ENCODE measurements at regions not wholly inside any gene's neighbourhood (a gene's known extent, or its start where the extent isn't known, plus 50 kb on each side); places are given as distances from the start of the nearest gene placed in this dataset.

- H3K4me2 ChIP-seq (ENCODE audit: insufficient read depth, low read length): no peak overlapping the region
- H3K27ac ChIP-seq (ENCODE audit: insufficient read depth, low read depth, low read length): no peak overlapping the region
- H3K9me1 ChIP-seq (replicated peaks; ENCODE audit: control insufficient read depth, extremely low read depth, insufficient read depth, low read length): no peaks in the 10 kb centered on the region
- H2AFZ ChIP-seq (ENCODE audit: low read depth, low read length): no peak overlapping the region
- no peak overlapping the region for H3K9ac ChIP-seq (replicated peaks; ENCODE audit: extremely low read depth, insufficient read depth, low read length)
- no peaks in the 10 kb centered on the region for H4K20me1 ChIP-seq (replicated peaks; ENCODE audit: control insufficient read depth, extremely low read depth, insufficient read depth, low read length)
- H3K4me3 ChIP-seq (replicated peaks in 1 of 3; ENCODE audit: insufficient read depth in 1 of 3, low read depth in 1 of 3, low read length in 3 of 3): no peak overlapping the region
- no peaks in the 10 kb centered on the region for H3K36me3 ChIP-seq (ENCODE audit: control insufficient read depth in 2 of 2, extremely low read depth in 1 of 2, insufficient read depth in 2 of 2, low read length in 2 of 2)
- no TSS peak for BruUV-seq (replicated peaks)
- no peaks in the 10 kb centered on the region for H3K79me2 ChIP-seq (ENCODE audit: control insufficient read depth, insufficient read depth, low read length)
- H3K27me3 ChIP-seq (ENCODE audit: control insufficient read depth in 2 of 2, insufficient read depth in 2 of 2, low read length in 2 of 2): no peaks in the 10 kb centered on the region
- no peaks in the 10 kb centered on the region for H3K4me1 ChIP-seq (ENCODE audit: control insufficient read depth, extremely low read depth, insufficient read depth, low read length)
- dilution Hi-C loops (cut with MboI; ENCODE audit: extremely low pct_ligation_motif_present, low sequenced_read_pairs): no loop called here
- DNase-seq (ENCODE audit: low read depth, low spot score): no peak
- no peak for FAIRE-seq
- CTCF ChIA-PET: no interaction called here
- no peak for TF ChIP-seq POLR2AphosphoS5 (IDR thresholded peaks at IDR 0.05; ENCODE audit: insufficient read depth, low read depth, low read length)
- no peak for TF ChIP-seq FOS (IDR thresholded peaks at IDR 0.05; ENCODE audit: borderline replicate concordance, insufficient read depth, low read length)
- TF ChIP-seq JUN (IDR thresholded peaks at IDR 0.05; ENCODE audit: borderline replicate concordance, insufficient read depth, insufficient read length, low read depth): no peak
- TF ChIP-seq, protein P1, sequence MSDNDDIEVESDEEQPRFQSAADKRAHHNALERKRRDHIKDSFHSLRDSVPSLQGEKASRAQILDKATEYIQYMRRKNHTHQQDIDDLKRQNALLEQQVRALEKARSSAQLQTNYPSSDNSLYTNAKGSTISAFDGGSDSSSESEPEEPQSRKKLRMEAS (IDR thresholded peaks at IDR 0.05; ENCODE audit: insufficient read depth, insufficient read length): no peak
- TF ChIP-seq GATA2 (IDR thresholded peaks at IDR 0.05; ENCODE audit: insufficient read depth, insufficient read length, low read depth, low read length): no peak
- TF ChIP-seq CTCF (IDR thresholded peaks at IDR 0.05; ENCODE audit: extremely low read depth in 1 of 2, insufficient read depth in 1 of 2, low read depth in 1 of 2, low read length in 2 of 2): no peak
- TF ChIP-seq MYC (IDR thresholded peaks at IDR 0.05; ENCODE audit: low read depth, low read length): no peak
- no peak for TF ChIP-seq EZH2 (IDR thresholded peaks at IDR 0.05; ENCODE audit: borderline replicate concordance, low read depth, low read length, severe bottlenecking)
- no peak for TF ChIP-seq POLR2A (IDR thresholded peaks at IDR 0.05; ENCODE audit: low read depth, low read length)
- H3K9me3 ChIP-seq (replicated peaks; ENCODE audit: control insufficient read depth, insufficient read depth, low read length): no peaks in the 10 kb centered on the region
- intact Hi-C loops (cut with micrococcal nuclease): no loop called here
- POLR2A ChIA-PET: no interaction called here
These were observed 327.0 kb upstream of the SLITRK5 start for GRCh38 chr13:87344176-87344575.
